ENCODE measurements at regions not wholly inside any gene's neighbourhood (a gene's known extent, or its start where the extent isn't known, plus 50 kb on each side); places are given as distances from the start of the nearest gene placed in this dataset.

DNA sequence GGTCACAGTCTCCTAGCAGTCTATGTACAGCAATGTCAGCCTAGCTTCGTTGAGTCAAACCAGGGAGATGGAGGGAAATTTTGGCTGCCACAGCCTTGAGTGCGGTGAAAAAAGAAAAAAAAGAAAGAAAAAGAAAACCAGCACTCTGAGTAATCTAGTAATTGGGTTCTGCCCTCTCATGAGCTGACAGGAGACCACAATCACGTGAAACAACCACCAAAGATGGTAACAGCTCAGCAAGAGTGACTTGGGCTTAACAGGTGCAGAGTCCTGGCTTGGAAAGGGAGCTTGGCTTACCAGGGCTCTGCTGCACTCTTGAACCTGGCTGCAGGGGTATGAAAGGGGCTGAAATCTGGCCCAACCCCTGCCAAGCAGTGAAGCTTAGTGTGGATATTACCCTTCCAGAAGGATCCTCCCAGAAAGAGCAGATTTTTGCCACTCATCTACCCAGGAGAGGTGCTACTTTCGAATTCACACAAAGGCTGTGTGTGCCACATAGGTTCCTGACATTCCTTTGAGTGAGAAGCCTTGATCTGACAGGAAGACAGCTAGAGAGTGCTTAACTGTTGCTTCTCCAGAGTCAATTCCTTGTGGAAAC, 350.3 kb downstream of the PTTG2 start:
- Histone ChIP-seq H3K36me3 (ENCODE audit: insufficient read depth, low read length, poor library complexity, severe bottlenecking) (no peaks in the 10 kb centered on the region), H3K4me1 (ENCODE audit: insufficient read depth, low read length, poor library complexity, severe bottlenecking) (no peaks in the 10 kb centered on the region), H3K27me3 (replicated peaks; ENCODE audit: insufficient read depth, low read depth, low read length, poor library complexity) (no peaks in the 10 kb centered on the region), H3K4me3 (ENCODE audit: low read depth, low read length, poor library complexity, severe bottlenecking) (no peak overlapping the region), H3K27ac (ENCODE audit: low read depth, low read length, poor library complexity, severe bottlenecking) (no peak overlapping the region), H3K9me3 (ENCODE audit: low read depth, low read length, poor library complexity, severe bottlenecking) (no peaks in the 10 kb centered on the region)
- no peak for DNase-seq (ENCODE audit: low spot score)
- no peak for TF ChIP-seq EZH2 (IDR thresholded peaks at IDR 0.05; ENCODE audit: borderline replicate concordance, low read depth, low read length, poor library complexity, severe bottlenecking)
- TF ChIP-seq, protein P1, sequence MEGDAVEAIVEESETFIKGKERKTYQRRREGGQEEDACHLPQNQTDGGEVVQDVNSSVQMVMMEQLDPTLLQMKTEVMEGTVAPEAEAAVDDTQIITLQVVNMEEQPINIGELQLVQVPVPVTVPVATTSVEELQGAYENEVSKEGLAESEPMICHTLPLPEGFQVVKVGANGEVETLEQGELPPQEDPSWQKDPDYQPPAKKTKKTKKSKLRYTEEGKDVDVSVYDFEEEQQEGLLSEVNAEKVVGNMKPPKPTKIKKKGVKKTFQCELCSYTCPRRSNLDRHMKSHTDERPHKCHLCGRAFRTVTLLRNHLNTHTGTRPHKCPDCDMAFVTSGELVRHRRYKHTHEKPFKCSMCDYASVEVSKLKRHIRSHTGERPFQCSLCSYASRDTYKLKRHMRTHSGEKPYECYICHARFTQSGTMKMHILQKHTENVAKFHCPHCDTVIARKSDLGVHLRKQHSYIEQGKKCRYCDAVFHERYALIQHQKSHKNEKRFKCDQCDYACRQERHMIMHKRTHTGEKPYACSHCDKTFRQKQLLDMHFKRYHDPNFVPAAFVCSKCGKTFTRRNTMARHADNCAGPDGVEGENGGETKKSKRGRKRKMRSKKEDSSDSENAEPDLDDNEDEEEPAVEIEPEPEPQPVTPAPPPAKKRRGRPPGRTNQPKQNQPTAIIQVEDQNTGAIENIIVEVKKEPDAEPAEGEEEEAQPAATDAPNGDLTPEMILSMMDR (conservative IDR thresholded peaks at IDR 0.05; ENCODE audit: low read depth, low read length), result no peak
- no TSS peak for BruUV-seq (replicated peaks)
- POLR2A ChIA-PET (ENCODE audit: low non-redundant PET), result no interaction called here
- intact Hi-C loops (cut with micrococcal nuclease; ENCODE audit: unreplicated experiment), result no loop called here
- CTCF ChIA-PET, result no interaction called here

DNA sequence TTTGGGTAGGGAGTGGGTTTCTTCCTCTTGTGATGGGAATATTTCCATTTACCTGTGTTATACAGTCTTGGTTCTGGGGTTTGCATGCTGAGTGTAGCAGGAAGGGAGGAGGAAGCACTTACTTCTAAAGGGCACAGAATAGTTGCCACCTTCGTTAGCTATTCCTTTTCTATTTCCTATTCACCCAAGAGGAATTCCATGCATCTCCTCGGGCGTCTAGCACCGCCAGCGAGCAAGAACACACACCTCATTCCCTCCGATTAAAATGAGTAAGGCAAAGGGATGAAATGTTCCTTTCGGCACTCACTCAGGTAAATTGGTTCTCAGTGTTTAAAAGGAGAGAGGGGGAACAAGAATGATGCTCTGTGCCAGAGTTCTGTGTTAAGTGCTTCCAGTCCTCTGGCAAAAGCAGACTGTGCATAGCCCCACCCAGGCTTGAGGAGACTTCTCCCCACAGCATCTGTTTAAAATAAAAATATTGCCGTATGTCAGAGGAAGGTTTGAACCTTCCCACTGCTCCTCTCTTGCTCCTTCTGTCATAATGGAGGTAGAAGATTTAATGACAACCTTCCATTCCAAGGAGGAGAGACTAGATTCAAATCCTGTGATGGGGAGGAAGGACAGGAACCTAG, 351.4 kb downstream of the PTTG2 start:
- Histone ChIP-seq H3K4me3 (ENCODE audit: low read depth, low read length, poor library complexity, severe bottlenecking) (no peak overlapping the region), H3K27ac (ENCODE audit: low read depth, low read length, poor library complexity, severe bottlenecking) (no peak overlapping the region), H3K4me1 (ENCODE audit: insufficient read depth, low read length, poor library complexity, severe bottlenecking) (no peaks in the 10 kb centered on the region), H3K27me3 (replicated peaks; ENCODE audit: insufficient read depth, low read depth, low read length, poor library complexity) (no peaks in the 10 kb centered on the region), H3K36me3 (ENCODE audit: insufficient read depth, low read length, poor library complexity, severe bottlenecking) (no peaks in the 10 kb centered on the region), H3K9me3 (ENCODE audit: low read depth, low read length, poor library complexity, severe bottlenecking) (no peaks in the 10 kb centered on the region)
- CTCF ChIA-PET, result no interaction called here
- no TSS peak for BruUV-seq (replicated peaks)
- POLR2A ChIA-PET (ENCODE audit: low non-redundant PET), result no interaction called here
- no peak for TF ChIP-seq EZH2 (IDR thresholded peaks at IDR 0.05; ENCODE audit: borderline replicate concordance, low read depth, low read length, poor library complexity, severe bottlenecking)
- TF ChIP-seq, protein P1 (conservative IDR thresholded peaks at IDR 0.05; ENCODE audit: low read depth, low read length), result no peak
- no peak for DNase-seq (ENCODE audit: low spot score)
- intact Hi-C loops (cut with micrococcal nuclease; ENCODE audit: unreplicated experiment), result no loop called here

DNA sequence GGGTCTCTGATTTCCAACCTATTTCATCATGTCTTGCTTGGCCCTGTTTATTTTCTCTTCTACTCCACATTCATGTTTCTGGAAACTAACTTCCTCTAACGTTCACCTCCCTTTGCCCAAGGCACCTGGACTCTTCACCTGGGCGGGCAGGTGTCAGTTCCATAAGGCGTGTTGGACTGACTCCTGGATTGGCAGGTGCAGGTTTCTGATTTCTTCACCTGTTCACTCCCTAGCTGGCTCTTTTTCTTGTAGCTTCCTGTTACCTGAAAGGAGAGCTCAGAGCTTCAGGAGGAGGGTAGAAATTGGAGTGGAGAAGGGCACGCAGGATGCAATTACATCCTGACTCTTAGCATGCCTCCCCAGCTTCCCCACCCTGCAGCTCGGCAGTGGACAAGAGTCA, 350.8 kb upstream of the KLF3 start:
- DNase-seq (ENCODE audit: low spot score), result no peak
- no peak overlapping the region for H3K4me3 ChIP-seq (ENCODE audit: low read depth, low read length, poor library complexity, severe bottlenecking)
- POLR2A ChIA-PET (ENCODE audit: low non-redundant PET), result no interaction called here
- no peaks in the 10 kb centered on the region for H3K4me1 ChIP-seq (ENCODE audit: insufficient read depth, low read length, poor library complexity, severe bottlenecking)
- no peaks in the 10 kb centered on the region for H3K27me3 ChIP-seq (replicated peaks; ENCODE audit: insufficient read depth, low read depth, low read length, poor library complexity)
- no peak overlapping the region for H3K27ac ChIP-seq (ENCODE audit: low read depth, low read length, poor library complexity, severe bottlenecking)
- no peaks in the 10 kb centered on the region for H3K9me3 ChIP-seq (ENCODE audit: low read depth, low read length, poor library complexity, severe bottlenecking)
- intact Hi-C loops (cut with micrococcal nuclease; ENCODE audit: unreplicated experiment), result no loop called here
- BruUV-seq (replicated peaks), result no TSS peak
- TF ChIP-seq EZH2 (IDR thresholded peaks at IDR 0.05; ENCODE audit: borderline replicate concordance, low read depth, low read length, poor library complexity, severe bottlenecking), result no peak
- TF ChIP-seq, protein P1 (conservative IDR thresholded peaks at IDR 0.05; ENCODE audit: low read depth, low read length), result no peak
- CTCF ChIA-PET, result no interaction called here
- no peaks in the 10 kb centered on the region for H3K36me3 ChIP-seq (ENCODE audit: insufficient read depth, low read length, poor library complexity, severe bottlenecking)

All from A673 (cell line).